Endothelial cell of umbilical vein (primary cell): ENCODE measurements at regions not wholly inside any gene's neighbourhood (a gene's known extent, or its start where the extent isn't known, plus 50 kb on each side); places are given as distances from the start of the nearest gene placed in this dataset.
A peak's percentile ranks its signal among the peaks of the same experiment; 100 is the strongest.

Source experiments
- BruUV-seq: library from RNA; stranded (reverse); fragments of 400-500 nt; replicated peaks from 2 replicates; lab custom pipeline; 2021; lab: Mats Ljungman, UMichigan
- CTCF ChIA-PET: fragments of 300-600, 350-600 bp; sonication (Branson Sonifier 250); formaldehyde crosslinking; loops from one replicate; lab custom pipeline; 2021; ENCODE audit warnings: antibody characterized with exemption, inconsistent platforms; lab: Charles Lee
- POLR2A ChIA-PET: fragments of 300-600, 350-600 bp; sonication (Branson Sonifier 250); formaldehyde crosslinking; loops from one replicate; lab custom pipeline; 2021; ENCODE audit warnings: antibody characterized with exemption, inconsistent platforms; lab: Charles Lee
- DNase-seq: peaks from one replicate; pipeline ENCODE4 v3.0.0-alpha.2; 2011; ENCODE audit warnings: low read depth, low spot score
- FAIRE-seq: peaks from 2 replicates; lab custom pipeline; 2011; peaks lifted over from hg19 to GRCh38; lab: Jason Lieb, UNC
- H2AFZ ChIP-seq: 2 replicates; pipeline ENCODE4 v1.6.0; 2012; ENCODE audit warnings: low read depth, low read length, control low read depth, inconsistent platforms
- H3K27ac ChIP-seq: 2 replicates; pipeline ENCODE4 v1.5.1; 2011; ENCODE audit warnings: low read depth, mild to moderate bottlenecking, control low read depth, low read length, moderate library complexity; ENCODE audit not compliant: insufficient read depth
- H3K27me3 ChIP-seq, 2 experiments: 2 replicates each; pipeline versions ENCODE4 v1.6.0 to v1.6.1; 2011; ENCODE audit warnings: low read length in 2 of 2, mixed read lengths in 1 of 2; ENCODE audit not compliant: control insufficient read depth in 2 of 2, insufficient read depth in 2 of 2
- H3K36me3 ChIP-seq, 2 experiments: 2 replicates in 1 of 2; 3 replicates in 1 of 2; pipeline ENCODE4 v1.5.1; 2011; ENCODE audit warnings: low read length in 2 of 2, mild to moderate bottlenecking in 1 of 2, moderate library complexity in 1 of 2; ENCODE audit not compliant: control insufficient read depth in 2 of 2, insufficient read depth in 2 of 2; ENCODE audit errors: extremely low read depth in 1 of 2
- H3K4me1 ChIP-seq: 3 replicates; pipeline ENCODE4 v1.5.1; 2011; ENCODE audit warnings: mild to moderate bottlenecking, low read length; ENCODE audit not compliant: control insufficient read depth, insufficient read depth; ENCODE audit errors: extremely low read depth
- H3K4me2 ChIP-seq: 2 replicates; pipeline ENCODE4 v1.6.1; 2011; ENCODE audit warnings: low read length, control low read depth, mixed read lengths; ENCODE audit not compliant: insufficient read depth
- H3K4me3 ChIP-seq, 3 experiments: fragments of 200-600 bp in 1 of 3; sonication (generic), shearing (Covaris generic) in 1 of 3; replicated peaks in 1 of 3; 2 replicates each; pipeline ENCODE4 v1.5.1; 2011 to 2016; ENCODE audit warnings: control low read depth in 3 of 3, low read length in 3 of 3, mild to moderate bottlenecking in 2 of 3, inconsistent platforms in 1 of 3, low read depth in 1 of 3, moderate library complexity in 1 of 3; ENCODE audit not compliant: insufficient read depth in 1 of 3
- H3K79me2 ChIP-seq: 2 replicates; pipeline ENCODE4 v1.6.0; 2012; ENCODE audit warnings: low read length, inconsistent platforms; ENCODE audit not compliant: control insufficient read depth, insufficient read depth
- H3K9ac ChIP-seq: replicated peaks from 2 replicates; pipeline ENCODE3; 2011; ENCODE audit warnings: low read length, control low read depth; ENCODE audit not compliant: insufficient read depth; ENCODE audit errors: extremely low read depth
- H3K9me1 ChIP-seq: replicated peaks from 3 replicates; pipeline ENCODE4 v1.6.0; 2011; ENCODE audit warnings: mild to moderate bottlenecking, low read length; ENCODE audit not compliant: control insufficient read depth, insufficient read depth; ENCODE audit errors: extremely low read depth
- H3K9me3 ChIP-seq: replicated peaks from 2 replicates; pipeline ENCODE4 v1.5.1; 2012; ENCODE audit warnings: low read length, inconsistent platforms; ENCODE audit not compliant: control insufficient read depth, insufficient read depth
- H4K20me1 ChIP-seq: replicated peaks from 2 replicates; pipeline ENCODE3; 2011; ENCODE audit warnings: mild to moderate bottlenecking, low read length; ENCODE audit not compliant: control insufficient read depth, insufficient read depth; ENCODE audit errors: extremely low read depth
- JUN ChIP-seq: IDR thresholded peaks from 2 replicates; pipeline ENCODE4 v1.6.1; 2011; ENCODE audit warnings: borderline replicate concordance, low read depth; ENCODE audit not compliant: insufficient read length, insufficient read depth
- POLR2A ChIP-seq: IDR thresholded peaks from 2 replicates; pipeline ENCODE4 v1.6.1; 2012; ENCODE audit warnings: low read depth, mild to moderate bottlenecking, control low read depth, low read length
- dilution Hi-C: fragments of 300-500 bp; cut with MboI; formaldehyde crosslinking; loops from one replicate; pipeline ENCODE4 v1.15.0; 2019; ENCODE audit warnings: low sequenced_read_pairs; ENCODE audit not compliant: extremely low pct_ligation_motif_present
- intact Hi-C: fragments of 100-400 bp; cut with micrococcal nuclease; formaldehyde crosslinking; loops from one replicate; pipeline ENCODE4 v1.10.0; 2022
- TF ChIP-seq, protein P1 (sequence below): IDR thresholded peaks from 2 replicates; pipeline ENCODE4 v1.6.1; 2011; ENCODE audit not compliant: insufficient read depth, insufficient read length
- TF ChIP-seq, protein P2 (sequence below), 2 donors: IDR thresholded peaks; 1 replicate in 1 of 2; 2 replicates in 1 of 2; pipeline ENCODE4 v1.5.1; 2011; ENCODE audit warnings: low read length in 2 of 2, mild to moderate bottlenecking in 2 of 2, moderate library complexity in 2 of 2, control low read depth in 1 of 2, inconsistent platforms in 1 of 2, low read depth in 1 of 2; ENCODE audit not compliant: insufficient read depth in 1 of 2; ENCODE audit errors: extremely low read depth in 1 of 2

DNA sequence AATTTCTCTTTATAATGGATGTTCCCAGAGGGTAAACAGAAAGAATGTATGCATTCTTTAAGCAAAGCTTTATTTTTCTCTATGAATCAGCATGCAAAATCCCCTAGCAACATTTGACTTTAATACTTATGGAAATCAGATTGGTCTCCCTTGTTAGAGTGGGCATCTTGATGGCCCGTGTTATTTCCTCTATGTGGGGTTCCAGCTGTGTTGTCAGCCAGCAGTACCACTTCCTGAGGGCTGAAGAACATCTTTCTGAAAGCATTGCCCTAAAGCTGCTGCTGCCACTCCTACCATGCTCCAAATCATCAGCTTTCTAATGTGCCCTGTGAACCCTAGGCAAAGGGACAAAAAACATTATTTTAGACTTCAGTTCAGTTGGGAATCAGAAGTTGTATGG lies 70.4 kb upstream of the HECTD2 start:
- Histone ChIP-seq H3K27ac (no peak overlapping the region), H3K9ac (no peak overlapping the region), H3K79me2 (no peaks in the 10 kb centered on the region), H3K9me1 (no peaks in the 10 kb centered on the region), H3K36me3 (no peaks in the 10 kb centered on the region), H3K27me3 (no peaks in the 10 kb centered on the region), H3K4me1 (peaks cover 28% of the 10 kb centered on the region), H4K20me1 (no peaks in the 10 kb centered on the region), H3K4me3 (no peak overlapping the region), H3K4me2 (no peak overlapping the region), H2AFZ (peak overlapping the region; percentile 18), H3K9me3 (no peaks in the 10 kb centered on the region)
- FAIRE-seq (no peak), DNase-seq (no peak)
- ChIA-PET POLR2A (no interaction called here), CTCF (interaction anchor here (1.4 to 3.2 kb wide), 3 partner anchors 16 to 41 kb away, joined by 4 to 36 read pairs (median 5); no protein-coding TSS in a partner anchor)
- no TSS peak for BruUV-seq
- intact Hi-C loops, result no loop called here
- dilution Hi-C loops, result no loop called here
- TF ChIP-seq JUN, result no peak
- TF ChIP-seq POLR2A, result no peak
- TF ChIP-seq, protein P1, sequence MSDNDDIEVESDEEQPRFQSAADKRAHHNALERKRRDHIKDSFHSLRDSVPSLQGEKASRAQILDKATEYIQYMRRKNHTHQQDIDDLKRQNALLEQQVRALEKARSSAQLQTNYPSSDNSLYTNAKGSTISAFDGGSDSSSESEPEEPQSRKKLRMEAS, result no peak
- TF ChIP-seq, protein P2, sequence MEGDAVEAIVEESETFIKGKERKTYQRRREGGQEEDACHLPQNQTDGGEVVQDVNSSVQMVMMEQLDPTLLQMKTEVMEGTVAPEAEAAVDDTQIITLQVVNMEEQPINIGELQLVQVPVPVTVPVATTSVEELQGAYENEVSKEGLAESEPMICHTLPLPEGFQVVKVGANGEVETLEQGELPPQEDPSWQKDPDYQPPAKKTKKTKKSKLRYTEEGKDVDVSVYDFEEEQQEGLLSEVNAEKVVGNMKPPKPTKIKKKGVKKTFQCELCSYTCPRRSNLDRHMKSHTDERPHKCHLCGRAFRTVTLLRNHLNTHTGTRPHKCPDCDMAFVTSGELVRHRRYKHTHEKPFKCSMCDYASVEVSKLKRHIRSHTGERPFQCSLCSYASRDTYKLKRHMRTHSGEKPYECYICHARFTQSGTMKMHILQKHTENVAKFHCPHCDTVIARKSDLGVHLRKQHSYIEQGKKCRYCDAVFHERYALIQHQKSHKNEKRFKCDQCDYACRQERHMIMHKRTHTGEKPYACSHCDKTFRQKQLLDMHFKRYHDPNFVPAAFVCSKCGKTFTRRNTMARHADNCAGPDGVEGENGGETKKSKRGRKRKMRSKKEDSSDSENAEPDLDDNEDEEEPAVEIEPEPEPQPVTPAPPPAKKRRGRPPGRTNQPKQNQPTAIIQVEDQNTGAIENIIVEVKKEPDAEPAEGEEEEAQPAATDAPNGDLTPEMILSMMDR (IDR thresholded peaks at IDR 0.05; ENCODE audit: extremely low read depth in 1 of 2, insufficient read depth in 1 of 2, low read depth in 1 of 2, low read length in 2 of 2), result no peak
